ENCODE measurements at regions not wholly inside any gene's neighbourhood (a gene's known extent, or its start where the extent isn't known, plus 50 kb on each side); places are given as distances from the start of the nearest gene placed in this dataset.

GRCh38 chr7:27364344-27364758, 121.7 kb downstream of the EVX1 start:
- peak; percentile 74 for DNase-seq (ENCODE audit: low read depth)

DNA sequence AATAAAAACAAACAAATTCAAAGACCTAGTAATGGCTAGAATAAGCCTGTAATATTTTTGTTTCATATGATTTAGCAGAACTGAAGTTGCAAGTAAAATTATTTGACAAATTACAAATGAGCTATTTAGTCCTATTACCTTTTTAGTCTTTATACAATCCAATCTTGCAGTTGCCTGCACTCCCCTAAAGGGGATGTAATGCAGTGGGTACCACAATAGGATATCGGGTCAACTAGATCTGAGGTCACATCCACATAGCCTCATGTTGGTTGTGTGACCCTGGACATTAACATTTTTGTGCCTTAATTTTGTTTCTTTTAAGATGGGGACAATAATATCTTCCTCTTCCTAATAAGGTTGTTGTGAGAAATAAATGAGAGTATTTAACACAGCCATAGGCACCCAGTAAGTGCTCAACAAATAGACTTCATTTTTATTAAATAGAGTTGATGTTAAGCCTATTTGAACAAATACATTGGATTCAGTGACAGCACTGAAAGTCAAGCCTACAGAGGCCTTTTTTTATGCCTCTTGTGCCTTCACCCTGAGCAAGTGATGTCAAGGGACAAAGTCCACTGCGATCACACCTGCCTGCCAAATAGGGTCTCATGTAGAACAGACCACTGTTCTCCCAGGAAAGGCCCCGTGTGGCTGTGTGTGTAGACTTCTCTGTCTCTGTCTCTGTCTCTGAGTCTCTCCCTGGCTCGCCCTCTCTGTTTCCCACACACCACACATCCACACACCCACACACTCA, 124.8 kb downstream of the EVX1 start:
- DNase-seq (ENCODE audit: low read depth), result no peak

DNA sequence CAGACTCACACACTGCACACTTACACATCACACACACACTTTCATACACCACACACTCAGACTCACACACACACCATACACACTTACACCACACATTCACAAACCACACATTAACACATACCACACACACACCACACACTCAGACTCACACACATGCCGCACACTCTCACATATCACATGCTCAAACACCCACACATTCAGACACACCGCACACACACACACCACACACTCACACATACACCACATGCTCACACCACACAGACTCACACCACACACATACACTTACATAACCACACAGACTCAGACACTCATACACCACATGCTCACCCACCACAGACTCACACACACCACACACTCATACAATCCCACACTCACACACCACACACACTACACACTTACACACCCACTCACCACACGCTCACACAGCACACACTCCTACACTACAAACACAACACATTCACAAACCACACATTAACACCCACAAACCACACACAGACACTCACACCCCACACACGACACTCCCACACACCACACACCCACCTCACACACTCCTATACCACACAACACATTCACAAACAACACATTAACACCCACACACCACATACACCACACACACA, 125.4 kb downstream of the EVX1 start:
- DNase-seq (ENCODE audit: low read depth), result no peak

GRCh38 chr7:27374958-27375841, 132.6 kb downstream of the EVX1 start:
- DNase-seq (ENCODE audit: low read depth), result no peak

- DNase-seq (ENCODE audit: low read depth), result no peak
Observed at GRCh38 chr7:27375958-27376357, 133.4 kb downstream of the EVX1 start.

DNA sequence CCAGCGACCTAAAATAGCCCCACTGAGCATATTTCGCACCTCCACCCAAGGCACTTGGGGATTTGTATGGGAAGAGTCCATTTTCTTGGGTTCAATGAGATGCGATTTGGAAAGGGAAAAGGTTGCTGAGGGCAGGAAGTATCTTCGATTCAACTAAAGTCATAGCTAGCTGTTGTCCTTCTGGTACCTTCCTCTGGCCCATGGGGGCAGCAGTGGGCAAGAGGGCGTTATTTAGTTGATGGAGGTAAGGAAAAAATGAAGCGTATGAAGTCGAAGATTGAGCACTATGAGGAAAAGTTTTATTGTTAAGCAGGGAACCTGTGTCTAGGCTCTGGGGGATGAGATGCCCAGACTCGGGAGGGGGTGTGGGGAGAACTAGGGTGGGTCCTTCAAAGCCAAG, 135.4 kb downstream of the EVX1 start:
- DNase-seq (ENCODE audit: low read depth), result no peak

DNA sequence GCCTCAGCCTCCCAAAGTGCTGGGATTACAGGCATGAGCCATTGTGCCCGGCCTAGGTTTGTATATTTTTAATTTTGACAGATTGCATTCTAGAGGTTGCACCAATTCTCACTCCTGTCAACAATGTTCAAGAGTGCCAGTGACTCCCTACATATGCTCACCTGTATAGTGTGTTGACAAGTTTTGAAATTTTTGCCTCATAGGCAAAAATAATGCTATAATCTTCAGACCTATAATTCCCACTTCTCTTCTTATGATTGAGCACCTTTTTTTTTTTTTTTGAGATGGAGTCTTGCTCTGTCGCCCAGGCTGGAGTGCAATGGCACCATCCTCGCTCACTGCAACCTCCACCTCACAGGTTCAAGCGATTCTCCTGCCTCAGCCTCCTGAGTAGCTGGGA, 139.7 kb downstream of the EVX1 start:
- no peak for DNase-seq (ENCODE audit: low read depth)

DNA sequence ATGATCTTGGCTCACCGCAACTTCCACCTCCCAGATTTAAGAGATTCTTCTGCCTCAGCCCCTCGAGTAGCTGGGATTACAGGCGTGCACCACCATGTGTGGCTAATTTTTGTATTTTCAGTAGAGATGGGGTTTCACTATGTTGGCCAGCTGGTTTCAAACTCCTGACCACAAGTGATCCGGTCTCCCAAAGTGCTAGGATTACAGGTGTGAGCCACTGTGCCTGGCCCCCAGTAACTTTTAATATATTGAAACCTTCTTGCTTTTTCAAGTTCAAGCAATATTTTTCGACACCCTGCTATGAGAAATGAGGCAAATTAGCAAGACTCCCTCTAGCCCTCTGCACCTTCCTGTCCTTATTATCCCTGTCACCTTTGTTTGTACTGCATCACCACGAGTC, 144.0 kb downstream of the EVX1 start:
- DNase-seq (ENCODE audit: low read depth), result no peak

DNA sequence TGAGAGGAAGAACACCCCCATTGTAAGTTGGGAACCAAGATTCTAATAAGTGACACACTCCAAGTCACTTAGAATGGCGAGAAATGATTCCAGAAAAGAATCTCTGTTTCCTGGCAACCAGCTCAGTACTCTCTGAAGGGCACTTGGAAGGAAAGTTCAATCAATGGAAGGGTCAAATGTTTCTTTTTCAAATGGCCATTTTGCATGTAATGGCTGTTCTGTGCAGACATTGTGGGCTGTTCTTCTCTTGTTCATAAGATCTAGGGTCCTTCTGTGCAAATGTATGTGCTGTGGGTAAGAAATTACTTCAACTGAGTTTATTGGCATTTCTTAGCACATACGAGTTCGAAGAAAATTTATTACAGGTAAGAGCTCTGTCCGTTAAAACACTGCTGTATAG, 145.3 kb downstream of the EVX1 start:
- no peak for DNase-seq (ENCODE audit: low read depth)

DNA sequence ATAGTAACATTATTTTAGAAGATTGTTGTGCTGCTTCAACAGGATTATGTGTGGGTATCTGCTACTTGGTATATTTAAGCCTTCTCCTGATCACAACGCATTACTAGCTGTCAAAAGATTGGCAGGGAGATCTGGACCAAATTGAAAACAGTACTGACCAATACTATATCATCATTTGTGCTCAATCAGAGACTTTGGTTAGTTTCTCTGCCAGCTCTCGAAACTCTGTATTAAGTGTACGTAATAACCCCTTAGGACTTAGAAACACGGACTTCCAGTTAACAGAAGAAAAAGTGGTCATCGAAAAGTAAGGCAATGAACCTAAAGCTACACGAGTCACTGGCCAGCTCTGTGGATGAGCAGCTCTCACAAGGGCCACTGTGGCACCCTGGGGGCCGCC, 146.0 kb downstream of the EVX1 start:
- DNase-seq (ENCODE audit: low read depth), result no peak

GRCh38 chr7:27389496-27389895, 146.9 kb downstream of the EVX1 start:
- no peak for DNase-seq (ENCODE audit: low read depth)

DNA sequence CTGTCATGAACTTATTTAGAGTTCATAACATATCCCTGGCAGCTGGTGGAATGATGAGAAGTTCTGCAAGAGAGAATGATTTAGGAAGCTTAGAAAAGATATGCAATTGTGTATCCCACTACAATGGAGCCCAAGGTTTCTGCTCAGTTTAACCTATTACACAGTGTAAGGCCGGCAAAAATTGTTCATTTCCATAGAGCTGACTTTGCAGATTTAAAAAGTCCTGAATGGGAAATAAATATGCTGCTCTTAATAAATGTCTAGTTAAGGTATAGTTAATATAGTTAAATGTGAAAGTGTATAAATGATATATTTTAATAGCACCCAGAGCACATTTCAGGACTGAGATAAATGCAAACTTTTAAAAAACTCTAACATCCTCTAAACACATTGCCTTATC, 149.9 kb downstream of the EVX1 start:
- no peak for DNase-seq (ENCODE audit: low read depth)

DNA sequence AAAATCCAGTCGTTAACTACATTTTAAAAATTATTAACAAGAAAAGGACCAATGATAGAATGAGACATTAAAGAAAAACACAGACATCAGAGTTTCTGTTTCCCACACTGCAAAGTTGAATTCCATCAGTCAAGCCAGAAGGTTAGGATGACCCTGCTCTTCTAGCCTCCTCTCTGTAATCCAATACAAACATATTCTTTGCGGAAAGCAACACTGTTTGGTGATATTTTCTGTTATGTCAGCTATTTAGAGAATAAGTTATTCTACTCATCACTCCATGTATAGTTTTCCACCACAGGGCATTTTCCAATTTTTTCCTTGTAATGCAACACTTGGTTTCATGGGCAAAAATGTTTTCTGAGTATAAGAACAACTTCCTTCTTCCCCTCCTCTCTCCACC, 152.3 kb downstream of the EVX1 start:
- no peak for DNase-seq (ENCODE audit: low read depth)

GRCh38 chr7:27395626-27396025, 153.0 kb downstream of the EVX1 start:
- no peak for DNase-seq (ENCODE audit: low read depth)

- no peak for DNase-seq (ENCODE audit: low read depth)
Observed at GRCh38 chr7:27397503-27397902, 154.9 kb downstream of the EVX1 start.

DNA sequence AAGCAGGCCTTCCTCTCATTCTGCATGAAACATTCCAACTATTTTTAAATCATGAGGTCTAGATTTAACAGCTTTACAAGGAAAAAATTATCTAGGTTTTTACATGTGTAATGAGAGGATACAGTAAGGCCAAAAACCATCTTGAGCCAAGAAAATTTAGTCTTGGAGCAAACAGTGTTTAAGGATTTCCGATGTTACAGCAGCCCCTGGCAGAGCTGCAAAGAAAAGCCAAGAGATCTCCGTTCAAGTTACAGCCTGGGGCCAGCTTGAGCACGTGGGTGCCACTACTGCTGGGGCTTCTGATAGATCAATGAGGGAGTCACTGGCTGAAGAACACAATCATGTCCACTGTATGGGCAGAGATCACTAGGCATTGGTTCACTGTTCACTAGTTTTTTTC, 156.2 kb downstream of the EVX1 start:
- DNase-seq (ENCODE audit: low read depth), result no peak

- no peak for DNase-seq (ENCODE audit: low read depth)
Observed at GRCh38 chr7:27399791-27400567, 157.4 kb downstream of the EVX1 start.

GRCh38 chr7:27405780-27406179, 163.2 kb downstream of the EVX1 start:
- no peak for DNase-seq (ENCODE audit: low read depth)

- no peak for DNase-seq (ENCODE audit: low read depth)
Observed at GRCh38 chr7:27409311-27409710, 166.7 kb downstream of the EVX1 start.

DNA sequence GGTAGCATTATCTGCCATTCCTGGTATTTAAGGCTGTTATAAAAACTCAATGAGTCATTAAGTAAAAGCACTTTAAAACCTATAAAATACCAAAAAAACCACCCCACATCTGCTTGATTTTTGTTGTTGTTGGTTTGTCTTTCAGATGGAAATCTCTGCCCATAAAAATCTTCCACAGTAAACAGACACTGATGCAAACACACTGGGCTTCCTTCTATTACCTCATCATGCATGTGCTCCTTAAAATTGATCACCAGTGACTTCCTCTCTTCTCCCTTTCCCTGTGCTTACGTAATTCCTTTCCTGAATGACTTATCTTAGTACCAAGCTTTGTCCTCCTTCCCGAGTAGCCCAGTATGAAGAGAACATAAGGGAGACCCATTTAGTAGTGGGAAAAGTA, 167.2 kb downstream of the EVX1 start:
- DNase-seq (ENCODE audit: low read depth), result peak; percentile 2

DNA sequence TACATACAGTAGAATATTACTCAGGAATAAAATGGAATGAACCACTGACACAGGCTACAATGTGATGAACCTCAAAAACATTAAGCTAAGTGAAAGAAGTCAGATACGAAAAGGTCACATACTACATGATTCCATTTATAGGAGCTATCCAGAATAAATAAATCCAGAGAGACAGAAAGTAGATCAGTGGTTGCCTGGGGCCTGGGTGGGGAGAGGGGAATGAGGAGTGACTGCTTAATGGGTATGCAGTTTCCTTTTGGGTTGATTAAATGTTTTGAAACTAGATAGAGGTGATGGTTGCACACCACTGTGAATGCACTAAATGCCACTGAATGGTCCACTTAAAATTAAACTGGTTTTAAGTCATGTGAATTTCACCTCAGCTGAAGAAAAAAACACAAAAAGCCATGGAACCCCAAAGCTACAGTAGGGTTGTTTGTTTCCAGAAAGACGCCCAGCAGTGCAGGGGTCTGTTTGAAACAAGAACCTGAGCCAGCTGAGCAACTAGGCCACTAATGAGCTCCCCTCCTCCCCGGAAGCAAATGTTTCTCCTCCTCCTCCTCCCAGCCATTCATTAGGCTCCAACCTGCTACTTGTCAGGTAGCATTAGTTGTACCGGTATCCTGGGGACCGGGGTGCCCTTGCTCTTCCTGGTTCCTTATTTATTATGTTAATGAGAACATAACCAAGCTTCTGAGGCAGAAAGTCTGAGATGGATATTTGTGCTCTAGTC, 168.4 kb downstream of the EVX1 start:
- DNase-seq (ENCODE audit: low read depth), result no peak

GRCh38 chr7:27412164-27412563, 169.6 kb downstream of the EVX1 start:
- no peak for DNase-seq (ENCODE audit: low read depth)

Data from amniotic epithelial cell (primary cell).